ENCODE measurements at regions not wholly inside any gene's neighbourhood (a gene's known extent, or its start where the extent isn't known, plus 50 kb on each side); places are given as distances from the start of the nearest gene placed in this dataset.

DNA sequence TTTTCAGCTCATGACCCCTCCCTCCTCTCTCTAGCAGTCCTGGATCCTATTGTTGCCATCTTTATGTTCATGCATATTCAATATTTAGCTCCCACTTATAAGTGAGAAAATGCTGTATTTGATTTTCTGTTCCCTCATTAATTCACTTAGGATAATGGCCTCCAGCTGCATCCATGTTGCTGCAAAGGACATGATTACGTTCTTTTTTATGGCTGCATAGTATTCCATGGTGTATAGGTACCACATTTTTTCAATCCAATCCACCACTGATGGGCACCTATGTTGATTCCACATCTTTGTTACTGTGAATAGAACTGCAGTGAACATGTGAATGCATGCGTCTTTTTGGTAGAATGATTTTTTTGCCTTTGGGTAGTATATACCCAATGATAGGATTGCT lies 188.4 kb downstream of the FOXL1 start:
- no peak for DNase-seq (ENCODE audit: extremely low read depth, low read depth, low spot score)

DNA sequence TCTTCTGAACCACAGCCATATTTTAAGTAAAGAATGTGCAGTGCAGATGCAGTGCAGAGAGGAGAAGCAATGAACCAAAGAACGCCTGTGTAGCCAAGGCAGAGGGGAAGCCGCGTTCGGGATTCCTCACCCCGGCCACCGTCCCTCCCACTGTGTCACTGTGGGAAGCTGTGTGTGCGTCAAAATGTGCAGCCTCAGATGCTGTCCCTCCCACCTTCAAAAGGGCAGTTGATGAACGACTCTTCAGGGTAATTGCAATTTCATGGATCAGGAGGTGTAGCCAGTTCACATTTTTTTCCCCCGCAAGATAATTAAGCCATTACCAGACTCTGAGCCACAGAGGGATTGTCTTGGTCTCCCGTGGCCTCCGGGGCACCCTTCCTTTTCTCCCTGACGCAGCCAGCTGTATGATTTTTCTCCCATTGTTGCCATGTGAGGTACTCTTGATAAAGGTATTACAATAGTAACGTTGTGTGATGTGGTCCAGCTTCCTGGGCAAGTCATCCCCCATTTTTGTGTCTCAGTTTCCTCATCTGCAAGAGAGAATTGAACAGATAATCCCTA lies 190.0 kb downstream of the FOXL1 start:
- no peak for DNase-seq (ENCODE audit: extremely low read depth, low read depth, low spot score)

DNA sequence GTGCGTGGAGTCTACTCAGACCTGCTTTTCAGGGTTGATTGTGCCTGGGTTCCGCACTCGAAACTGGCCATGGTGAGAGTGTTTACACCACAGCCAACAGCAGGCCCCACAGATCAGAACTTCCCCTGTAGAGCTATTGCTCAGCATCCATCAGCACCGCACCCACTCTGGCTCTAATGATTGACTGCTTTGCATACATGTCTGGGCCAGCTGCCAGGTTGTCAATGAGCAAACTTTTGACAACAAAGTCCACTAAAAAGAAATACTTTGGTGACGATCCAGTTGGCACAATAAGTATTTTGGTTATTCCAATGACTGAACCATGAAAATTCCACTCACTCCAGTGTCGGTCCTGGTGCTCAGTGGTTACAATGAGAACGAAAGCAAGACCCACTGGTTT lies 190.7 kb downstream of the FOXL1 start:
- DNase-seq (ENCODE audit: extremely low read depth, low read depth, low spot score), result no peak

DNA sequence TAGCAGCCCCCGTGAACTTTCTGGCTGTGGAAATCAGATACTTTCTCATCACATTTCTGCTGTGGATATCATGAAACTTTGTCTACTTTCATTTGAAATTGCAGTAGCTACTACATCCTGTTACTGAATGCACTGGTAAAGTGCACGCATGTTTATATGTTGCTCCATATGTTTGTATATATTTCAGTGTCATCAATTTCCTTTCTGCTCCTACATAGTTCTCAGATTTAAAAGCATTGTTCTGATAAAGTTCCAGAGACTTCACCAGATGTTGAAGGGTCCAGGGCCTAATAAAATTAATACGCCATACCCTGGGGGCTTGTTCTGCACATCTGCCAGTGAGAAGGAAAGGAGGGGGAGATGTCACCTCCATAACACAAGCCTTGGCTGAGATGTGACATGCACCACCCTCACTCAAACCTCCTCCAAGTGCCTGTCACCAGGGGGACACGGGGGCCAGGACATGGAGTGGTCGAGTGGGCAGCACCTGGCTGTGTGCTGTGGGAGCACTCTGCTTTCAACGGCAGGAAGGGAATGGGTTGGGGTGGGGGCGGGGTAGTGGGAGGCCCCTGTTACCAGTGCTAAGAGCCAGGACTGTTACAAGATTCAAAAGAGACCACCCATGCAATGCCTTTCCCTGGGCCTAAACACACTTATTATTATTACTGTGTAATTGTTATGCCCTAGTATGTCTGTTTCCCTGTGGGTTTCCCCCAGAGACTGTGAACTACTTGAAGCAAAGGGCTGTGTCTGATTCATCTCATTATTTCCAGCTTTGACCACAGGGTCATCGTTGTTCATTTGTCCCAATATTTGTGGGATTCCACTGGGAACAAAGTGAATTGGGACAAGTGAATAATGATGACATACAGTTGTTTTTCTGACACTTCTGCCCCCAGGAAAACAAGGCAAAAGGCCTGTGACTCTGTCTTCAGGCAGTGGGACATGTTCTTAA lies 193.4 kb downstream of the FOXL1 start:
- no peak for DNase-seq (ENCODE audit: extremely low read depth, low read depth, low spot score)

DNA sequence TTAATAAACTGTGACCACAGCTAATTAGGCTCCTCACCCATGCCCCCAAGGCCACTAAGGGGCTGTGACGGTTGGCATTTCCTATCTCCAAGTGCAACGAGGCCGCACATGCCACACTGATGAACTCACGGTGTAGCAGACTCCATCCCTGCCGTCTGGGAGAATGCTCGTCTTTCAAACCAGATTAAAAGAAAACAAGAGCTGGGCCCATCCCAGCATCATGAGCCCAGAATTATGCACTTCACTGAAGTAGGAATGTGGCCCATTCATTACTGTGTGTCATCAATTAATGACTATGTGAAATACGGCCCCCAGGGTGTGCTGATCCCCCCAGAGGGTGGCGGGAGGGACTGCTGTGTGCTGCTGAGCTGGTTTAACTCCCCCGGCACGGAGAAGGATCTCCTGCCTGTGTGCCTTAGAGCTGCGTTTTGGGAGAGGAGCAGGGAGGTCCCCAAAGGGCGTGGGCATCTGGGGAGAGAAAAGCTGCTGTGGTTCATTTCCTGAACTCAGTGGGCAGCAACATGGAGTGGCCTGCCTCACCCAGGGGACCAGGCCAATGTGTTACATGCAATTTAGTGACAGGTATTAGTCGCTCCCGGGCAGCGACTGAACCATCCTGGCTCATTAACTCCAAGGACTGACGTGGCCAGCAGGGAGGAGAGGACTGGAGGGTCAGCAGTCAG lies 194.5 kb downstream of the FOXL1 start:
- no peak for DNase-seq (ENCODE audit: extremely low read depth, low read depth, low spot score)

DNA sequence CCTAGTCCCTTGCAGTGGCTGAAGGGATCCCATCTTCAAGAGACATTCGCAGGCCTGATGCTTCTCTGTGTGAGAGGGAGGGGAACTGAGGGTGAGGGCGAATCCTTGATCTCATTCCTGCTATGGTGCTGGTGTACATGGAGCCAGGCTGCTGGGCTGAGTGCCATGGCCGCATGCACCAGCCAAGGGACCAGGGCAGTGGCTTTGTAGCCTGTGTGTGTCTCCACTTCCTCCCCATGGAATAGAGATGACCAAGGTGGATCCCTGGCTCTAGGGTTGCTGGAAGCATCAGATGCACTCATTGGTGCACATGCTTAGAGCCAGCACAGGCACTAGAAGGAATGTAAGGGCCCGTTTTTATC lies 195.0 kb downstream of the FOXL1 start:
- DNase-seq (ENCODE audit: extremely low read depth, low read depth, low spot score), result no peak

DNA sequence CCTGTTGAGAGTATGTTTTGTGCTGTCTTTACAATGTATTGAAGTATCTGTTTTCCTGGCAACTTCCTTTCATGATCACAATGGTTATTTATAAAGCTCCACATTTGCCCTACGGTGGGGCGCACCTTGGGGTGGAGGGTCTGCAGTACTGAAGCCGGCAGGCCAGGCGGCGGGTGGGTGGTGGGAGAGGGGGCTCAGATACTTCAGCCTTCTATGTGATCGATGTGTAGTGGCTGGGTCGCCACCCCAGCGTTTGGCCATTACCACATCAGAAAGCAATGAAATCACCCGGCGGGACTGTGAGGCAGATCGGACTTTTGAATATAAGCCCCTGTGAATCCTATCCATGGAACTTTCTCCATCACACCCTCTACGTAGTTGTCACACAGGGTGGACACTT lies 196.6 kb downstream of the FOXL1 start:
- DNase-seq (ENCODE audit: extremely low read depth, low read depth, low spot score), result no peak

DNA sequence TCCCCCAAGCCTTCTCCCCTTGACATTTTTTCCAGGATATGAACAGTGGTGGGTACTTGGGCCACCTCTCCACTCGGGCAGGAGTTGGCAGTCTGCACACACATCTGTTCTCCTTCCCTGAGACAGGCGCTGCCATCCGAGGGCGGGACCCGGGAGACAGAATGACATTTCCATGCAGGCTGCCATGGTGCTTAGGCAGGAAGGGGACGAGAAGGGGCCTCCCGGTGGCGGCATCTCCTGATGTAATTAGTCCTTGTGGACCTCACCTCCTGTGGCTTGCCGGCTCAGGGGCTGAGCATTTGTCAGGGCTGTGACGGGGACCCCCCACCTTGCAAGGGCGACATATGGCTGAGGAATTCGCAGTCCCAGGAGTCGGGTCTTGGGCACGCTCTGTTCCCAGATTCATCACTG lies 197.2 kb downstream of the FOXL1 start:
- no peak for DNase-seq (ENCODE audit: extremely low read depth, low read depth, low spot score)

DNA sequence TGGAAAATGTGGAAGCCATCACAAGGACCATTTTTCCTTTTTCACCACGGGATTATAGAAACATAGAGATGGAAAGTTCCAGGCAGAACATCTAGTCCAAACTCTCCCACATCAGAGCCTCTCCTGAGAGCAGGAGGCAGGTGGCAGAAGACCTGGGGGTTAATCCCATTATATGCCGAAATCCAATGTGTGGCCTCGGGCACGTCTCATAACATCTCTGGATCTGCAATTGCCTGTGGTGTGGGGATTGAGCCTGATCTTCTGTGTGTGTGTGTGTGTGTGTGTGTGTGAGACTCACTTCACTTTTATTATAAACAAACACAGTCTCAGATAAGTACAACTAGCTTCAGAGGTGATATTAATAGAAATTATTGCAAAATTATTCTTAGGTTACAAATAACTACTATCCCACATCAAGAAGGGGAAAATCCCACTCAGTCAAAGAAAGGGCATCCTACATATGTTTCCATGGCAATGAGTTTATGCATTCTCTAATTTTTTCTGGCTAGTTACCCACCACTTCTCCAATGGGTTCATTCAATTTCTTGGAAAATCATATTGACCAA lies 199.1 kb downstream of the FOXL1 start:
- no peak for DNase-seq (ENCODE audit: extremely low read depth, low read depth, low spot score)

DNA sequence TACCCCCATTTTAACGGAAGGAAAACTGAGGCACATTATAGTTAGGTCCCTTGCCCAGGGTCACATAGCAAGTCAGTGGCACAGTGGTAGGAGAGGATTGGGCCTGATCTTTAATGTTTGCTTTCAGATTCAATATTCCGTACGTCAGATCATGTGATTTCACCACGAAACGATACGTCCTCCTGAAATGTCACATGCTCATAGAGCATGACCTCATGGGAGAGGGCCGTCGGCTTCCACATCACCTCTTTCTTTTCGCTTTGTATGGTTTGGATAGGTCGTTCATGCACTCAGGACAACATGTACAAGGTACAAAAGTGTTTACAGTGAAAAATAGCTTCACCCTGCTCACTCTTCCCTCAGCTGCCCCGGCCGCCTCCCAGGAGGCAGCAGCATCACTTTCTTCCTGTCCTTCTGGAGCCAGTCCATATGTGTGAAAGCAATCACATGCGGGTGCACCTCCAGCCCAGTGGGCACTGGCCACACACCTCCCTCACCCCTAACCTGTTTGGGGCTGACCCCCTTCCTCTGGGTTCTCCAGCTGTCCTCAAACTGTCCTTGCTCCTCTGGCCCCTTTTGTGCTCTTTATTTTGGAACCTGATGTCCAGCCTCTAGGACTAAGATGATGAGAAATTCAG lies 199.9 kb downstream of the FOXL1 start:
- DNase-seq (ENCODE audit: extremely low read depth, low read depth, low spot score), result no peak

DNA sequence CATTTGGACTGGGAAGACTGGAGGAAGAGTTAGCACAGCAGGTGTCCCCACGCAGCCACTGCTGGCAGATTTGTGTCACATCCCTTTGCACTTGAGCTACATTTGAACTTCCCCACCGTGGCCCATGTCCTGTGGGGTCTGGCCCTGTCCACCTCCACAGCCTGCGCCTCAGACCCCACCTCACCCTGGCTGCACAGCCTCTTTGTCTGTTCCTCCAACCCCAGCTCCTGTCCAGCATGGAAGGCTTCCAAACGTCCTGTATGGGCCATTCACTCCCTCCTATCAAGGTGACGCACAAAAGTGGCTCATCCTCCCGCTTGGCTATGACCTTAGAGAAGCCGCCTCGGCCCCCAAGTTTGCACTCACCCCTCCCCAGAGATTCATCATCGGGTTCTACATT lies 200.6 kb downstream of the FOXL1 start:
- DNase-seq (ENCODE audit: extremely low read depth, low read depth, low spot score), result no peak

DNA sequence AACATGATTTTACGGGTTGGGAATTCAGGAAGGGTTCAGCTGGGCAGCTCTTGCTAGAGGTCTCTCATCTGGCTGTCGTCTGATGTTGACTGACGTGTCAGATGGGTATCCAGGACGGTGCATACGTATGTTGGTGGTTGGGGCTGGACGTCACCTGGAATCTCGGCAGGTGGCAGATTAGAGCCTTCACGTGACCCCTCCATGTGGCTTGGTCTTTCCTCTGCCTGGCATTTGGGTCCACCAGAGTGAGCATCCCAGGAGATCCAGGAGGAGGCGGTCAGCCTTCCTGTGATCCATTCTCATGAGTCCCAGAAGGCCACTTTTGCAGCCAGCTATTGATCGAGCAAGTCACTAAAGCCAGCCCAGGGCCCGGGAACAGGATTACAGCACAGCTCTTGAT lies 202.7 kb downstream of the FOXL1 start:
- DNase-seq (ENCODE audit: extremely low read depth, low read depth, low spot score), result no peak

DNA sequence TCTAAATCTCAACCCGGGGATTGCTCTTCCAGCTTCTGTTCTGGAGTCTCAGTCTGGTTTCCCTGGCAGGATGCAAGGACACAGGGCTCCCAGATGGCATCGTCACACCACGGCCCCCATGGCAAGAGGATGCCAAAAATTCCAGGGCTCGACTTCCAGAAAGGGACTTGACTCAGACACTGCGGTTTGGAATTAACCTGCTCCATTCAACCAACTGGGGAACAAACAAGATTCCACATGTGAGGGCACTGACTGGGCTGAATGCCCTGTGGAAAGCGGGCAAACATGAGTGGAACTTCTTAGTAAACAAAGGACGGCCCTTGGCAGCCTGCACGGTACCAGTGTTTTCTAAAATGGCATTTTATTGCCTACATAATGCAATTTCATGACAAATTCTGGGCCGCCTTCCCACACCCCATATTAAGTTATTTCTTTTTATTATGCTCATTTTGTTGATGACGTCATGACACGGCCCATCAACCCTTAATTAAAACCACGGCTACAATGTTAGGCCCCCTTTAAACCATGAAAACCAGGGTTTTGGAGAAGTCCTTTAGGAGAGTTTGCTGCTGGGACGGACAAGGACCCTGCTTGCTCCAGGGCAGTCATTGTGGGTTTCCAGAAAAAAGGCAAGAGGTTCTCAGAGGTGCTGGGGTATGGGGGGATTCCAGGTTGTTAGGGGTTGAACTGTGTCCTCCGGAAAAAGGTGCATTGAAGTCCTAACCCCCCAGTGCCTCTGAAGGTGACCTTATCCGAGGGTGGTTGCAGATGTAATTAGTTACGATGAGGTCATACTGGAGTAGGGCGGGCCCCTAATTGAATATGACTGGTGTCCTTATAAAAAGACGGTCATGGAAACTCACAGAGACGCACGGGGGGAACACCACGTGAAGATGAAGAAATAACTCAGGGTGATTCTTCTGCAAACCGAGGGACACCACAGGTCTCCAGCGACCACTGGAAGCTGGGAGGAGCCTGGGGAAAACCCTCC lies 205.6 kb downstream of the FOXL1 start:
- no peak for DNase-seq (ENCODE audit: extremely low read depth, low read depth, low spot score)

DNA sequence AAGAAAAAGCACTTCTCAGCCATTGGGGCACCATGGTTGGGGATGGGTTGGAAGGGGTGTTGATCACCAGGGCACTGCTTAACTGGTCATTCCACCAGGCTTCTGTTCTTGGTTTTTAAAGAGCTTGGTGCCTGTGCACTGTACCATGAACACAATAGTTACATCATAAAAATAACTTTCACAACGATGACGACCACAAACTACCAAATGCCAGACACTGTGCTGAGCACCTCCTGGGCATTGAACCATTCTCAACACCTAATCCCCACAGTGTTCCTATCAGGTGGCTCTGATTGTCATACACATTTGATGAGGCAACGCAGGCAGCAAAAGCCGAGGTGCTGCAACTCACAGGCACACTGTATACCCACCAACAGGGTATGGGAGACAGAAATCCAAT lies 208.0 kb downstream of the FOXL1 start:
- no peak for DNase-seq (ENCODE audit: extremely low read depth, low read depth, low spot score)

DNA sequence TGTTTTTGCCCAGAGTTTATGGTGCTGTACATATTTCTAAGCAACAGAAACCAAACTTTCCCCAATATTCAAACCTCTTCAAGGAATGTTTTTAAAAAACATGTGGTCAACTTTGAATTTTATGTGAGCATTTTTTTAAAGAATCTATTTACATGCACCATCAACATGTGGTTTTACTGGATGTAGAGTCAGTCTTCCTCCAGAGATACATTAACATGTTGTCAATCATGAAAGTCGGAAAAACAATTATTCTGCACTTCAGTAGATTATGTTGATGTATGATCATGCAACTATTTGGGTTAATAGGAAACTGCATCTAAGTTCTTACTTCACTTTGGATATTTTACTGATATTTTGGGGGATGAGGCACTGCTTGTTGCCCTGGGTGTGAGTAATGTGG lies 208.6 kb downstream of the FOXL1 start:
- DNase-seq (ENCODE audit: extremely low read depth, low read depth, low spot score), result no peak

DNA sequence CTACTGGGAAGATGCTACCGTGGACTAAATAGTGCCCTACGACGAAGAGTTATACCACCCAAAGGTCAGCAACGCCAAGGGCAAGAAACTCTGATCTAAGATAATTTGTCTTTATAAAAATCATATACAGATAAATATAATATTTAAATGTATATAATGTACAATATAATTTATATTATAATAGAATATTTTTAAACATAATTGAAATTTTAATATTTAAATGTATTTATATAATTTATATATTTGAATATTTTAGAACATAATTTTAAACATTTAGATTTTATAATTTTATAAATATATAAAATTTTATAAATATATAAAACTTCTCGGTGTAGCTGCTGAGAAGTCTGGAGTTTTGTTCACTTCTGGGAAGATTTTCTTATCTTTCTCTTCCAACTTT lies 209.2 kb downstream of the FOXL1 start:
- DNase-seq (ENCODE audit: extremely low read depth, low read depth, low spot score), result no peak

DNA sequence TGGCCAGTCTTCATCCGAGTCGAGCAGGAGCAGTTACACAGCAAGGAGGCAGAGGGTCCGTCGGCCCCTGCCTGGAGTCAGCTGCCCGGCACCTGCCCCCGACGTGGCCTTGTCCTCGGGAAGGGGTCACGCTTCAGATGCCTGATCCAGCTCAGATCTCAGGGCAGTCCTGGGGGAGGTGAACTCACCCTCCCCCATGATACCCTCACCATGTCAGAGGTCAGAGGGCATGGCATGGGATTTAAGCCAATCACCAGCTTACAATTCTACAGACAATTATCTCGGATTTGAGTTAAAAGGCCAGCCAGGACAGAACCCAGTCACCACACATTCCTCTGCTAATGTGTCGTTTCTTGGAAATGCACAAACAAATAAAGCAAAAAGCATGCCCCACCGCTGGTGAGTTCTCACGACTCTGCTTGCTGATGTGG lies 211.3 kb downstream of the FOXL1 start:
- no peak for DNase-seq (ENCODE audit: extremely low read depth, low read depth, low spot score)

DNA sequence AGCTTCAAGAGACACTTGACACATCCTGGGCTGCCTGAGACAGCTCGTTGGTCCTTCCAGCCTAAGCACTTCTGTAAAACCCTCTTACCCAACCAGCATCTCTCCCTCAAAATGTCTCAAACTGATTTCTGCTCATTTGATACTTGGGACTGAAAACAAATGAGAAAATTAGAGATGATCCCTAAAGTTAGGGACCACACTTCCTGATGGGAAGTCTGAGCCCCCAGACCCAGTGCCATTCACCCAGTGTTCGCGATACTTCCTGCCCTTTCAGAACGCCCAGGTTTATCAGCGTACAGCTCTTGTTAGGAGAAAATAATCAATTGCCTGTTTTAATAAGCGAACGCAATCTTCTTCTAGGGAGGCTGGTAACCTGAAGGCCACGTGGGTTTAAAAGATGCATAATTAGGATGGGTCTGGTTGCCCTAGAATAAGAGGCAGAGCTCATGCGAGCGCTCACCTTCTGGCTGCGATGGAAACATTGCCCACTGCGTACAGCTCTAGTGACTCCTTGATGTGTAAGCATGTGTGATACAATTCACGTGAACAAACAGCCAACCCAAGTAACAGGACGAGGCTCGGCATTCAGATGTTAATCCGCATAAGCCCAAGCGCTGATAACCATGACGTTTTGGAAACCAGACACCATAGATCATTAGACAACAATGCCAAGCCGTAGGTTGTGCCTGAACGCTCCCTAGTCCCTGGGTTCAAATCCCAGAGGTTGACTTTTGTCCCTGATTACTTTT lies 213.1 kb downstream of the FOXL1 start:
- DNase-seq (ENCODE audit: extremely low read depth, low read depth, low spot score), result no peak

DNA sequence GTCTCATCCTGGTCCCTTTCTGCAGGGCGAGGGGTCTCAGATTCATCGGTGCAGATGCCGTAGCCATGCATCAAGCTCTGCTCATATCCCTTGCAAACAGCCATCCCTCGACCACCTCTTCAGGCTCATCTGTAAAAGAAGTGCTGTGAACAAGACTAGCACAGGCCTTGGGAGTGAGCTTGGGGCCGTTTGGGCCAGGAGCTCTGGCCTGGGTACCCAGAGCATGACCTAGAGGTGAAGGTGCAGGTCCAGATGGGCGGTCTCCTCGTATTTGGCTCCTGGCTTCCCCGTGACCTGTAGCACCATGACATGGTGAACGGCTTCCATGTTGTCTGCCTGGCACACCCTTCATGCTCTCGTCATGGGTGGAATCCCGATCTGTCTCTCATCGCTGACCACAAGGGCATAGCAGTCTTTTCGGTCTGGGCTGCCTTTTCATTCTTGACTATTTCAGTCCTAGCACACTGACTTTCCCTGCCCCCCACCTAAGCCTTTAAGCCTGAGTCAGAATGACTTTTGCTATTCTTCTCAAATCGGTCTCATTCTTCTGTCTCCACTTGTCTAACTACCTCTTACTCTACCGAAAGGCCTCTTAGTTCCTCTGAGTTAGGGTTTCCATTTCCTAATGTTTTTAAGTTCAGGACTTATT lies 216.0 kb downstream of the FOXL1 start:
- no peak for DNase-seq (ENCODE audit: extremely low read depth, low read depth, low spot score)
